ENCODE measurements at regions not wholly inside any gene's neighbourhood (a gene's known extent, or its start where the extent isn't known, plus 50 kb on each side); places are given as distances from the start of the nearest gene placed in this dataset.

DNA sequence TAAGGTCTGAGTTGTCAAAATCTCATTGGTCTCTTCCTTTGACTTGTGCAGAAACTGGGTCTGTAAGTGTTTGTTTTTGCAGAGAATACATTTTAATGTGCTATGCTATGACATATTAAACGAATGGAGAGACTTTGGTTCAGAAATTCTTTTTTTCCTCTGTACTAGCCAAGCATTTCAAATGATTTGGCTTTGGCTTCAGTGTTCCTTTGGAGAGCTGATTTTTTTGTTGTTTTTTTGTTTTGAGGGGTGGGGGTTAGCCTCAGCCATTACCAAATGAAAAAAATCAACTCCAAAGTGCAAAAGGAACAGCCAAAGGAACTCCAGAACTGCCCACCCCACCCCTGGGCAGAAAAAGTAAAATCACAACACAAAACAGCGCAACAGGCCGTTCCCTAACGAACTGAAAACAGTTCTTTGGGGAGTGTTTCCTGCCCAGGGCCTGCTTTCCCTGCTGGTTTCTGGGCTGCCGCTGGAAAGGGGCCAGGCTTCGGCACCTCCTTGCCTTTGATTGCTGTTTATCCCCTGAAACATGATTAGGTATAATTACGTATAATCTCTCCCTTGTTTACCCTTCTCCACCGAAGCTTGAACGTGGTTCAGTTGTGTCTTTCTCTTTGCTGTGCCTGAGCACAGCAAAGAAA lies 57.6 kb upstream of the NEO1 start:
- no peak for TF ChIP-seq CTCF (IDR thresholded peaks at IDR 0.05; ENCODE audit: control insufficient read depth, extremely low read depth, insufficient read depth)
- no peak for DNase-seq (ENCODE audit: low read depth)
- no peak overlapping the region for H3K4me3 ChIP-seq (ENCODE audit: low read depth, low read length)

- TF ChIP-seq CTCF (IDR thresholded peaks at IDR 0.05; ENCODE audit: control insufficient read depth, extremely low read depth, insufficient read depth) = no peak
- H3K4me3 ChIP-seq (ENCODE audit: low read depth, low read length) = no peak overlapping the region
- DNase-seq (ENCODE audit: low read depth) = no peak
Observed at GRCh38 chr15:72992841-72993252, 59.4 kb upstream of the NEO1 start.

DNA sequence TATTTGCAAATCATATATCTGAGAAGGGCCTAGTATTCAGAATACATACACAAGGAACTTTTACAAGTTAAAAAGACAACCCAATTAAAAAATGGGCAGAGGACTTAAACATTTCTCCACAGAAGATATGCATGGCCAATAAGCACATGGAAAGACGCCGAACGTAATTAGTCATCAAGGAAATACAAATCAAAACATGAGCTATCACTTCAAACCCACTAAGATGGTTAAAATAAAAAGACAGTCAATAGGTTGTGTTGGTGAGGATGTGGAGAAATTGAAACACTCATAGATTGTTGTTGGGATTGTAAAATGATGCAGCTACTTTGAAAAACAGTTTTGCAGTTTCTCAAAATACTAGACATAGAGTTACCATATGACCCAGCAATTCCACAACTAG lies 61.2 kb upstream of the NEO1 start:
- no peak for TF ChIP-seq CTCF (IDR thresholded peaks at IDR 0.05; ENCODE audit: control insufficient read depth, extremely low read depth, insufficient read depth)
- H3K4me3 ChIP-seq (ENCODE audit: low read depth, low read length) = no peak overlapping the region
- DNase-seq (ENCODE audit: low read depth) = no peak

GRCh38 chr15:72983801-72984545 lies 68.3 kb upstream of the NEO1 start:
- no peak for TF ChIP-seq CTCF (IDR thresholded peaks at IDR 0.05; ENCODE audit: control insufficient read depth, extremely low read depth, insufficient read depth)
- no peak for DNase-seq (ENCODE audit: low read depth)
- H3K4me3 ChIP-seq (ENCODE audit: low read depth, low read length) = no peak overlapping the region

DNA sequence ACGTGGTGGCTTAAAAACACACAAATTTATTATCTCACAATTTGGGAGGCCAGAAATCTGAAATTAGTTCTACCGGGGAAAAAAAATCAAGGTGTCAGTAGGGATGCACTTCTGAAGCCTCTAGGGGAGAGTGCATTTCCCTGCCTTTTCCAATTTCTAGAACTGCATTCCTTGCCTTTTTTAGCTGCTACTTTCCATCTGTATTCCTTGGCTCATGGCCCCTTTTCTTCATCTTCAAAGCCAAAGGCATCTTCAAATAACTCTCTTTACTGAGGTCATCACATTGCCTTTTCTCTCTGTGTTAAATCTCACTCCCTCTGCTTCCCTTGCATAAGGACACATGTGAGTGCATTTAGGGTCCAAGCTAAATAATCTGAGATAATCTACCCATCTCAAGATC lies 69.5 kb upstream of the NEO1 start:
- no peak for DNase-seq (ENCODE audit: low read depth)
- no peak overlapping the region for H3K4me3 ChIP-seq (ENCODE audit: low read depth, low read length)
- TF ChIP-seq CTCF (IDR thresholded peaks at IDR 0.05; ENCODE audit: control insufficient read depth, extremely low read depth, insufficient read depth) = no peak

DNA sequence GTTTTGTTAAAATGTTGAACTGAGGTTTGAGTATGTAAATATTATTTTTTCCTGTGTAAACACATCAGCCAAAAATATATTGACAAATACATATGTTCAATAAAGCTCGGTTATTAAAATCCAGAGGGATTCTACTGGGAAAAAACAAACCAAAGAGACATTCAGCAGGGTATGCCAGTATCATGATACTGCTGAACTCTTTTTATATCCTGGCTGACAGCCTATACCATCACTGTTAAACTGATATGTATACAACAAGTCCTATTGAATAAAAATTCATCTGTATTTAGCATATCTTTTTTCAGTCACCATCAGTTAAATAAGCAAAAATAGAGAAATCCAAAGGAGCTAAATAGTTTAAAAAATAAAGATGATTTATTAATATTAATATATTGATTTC lies 71.6 kb upstream of the NEO1 start:
- no peak for TF ChIP-seq CTCF (IDR thresholded peaks at IDR 0.05; ENCODE audit: control insufficient read depth, extremely low read depth, insufficient read depth)
- peak; percentile 87 for DNase-seq (ENCODE audit: low read depth)
- H3K4me3 ChIP-seq (ENCODE audit: low read depth, low read length) = no peak overlapping the region

Measured in LNCaP clone FGC (cell line).